IMR-90 (cell line): ENCODE measurements at regions not wholly inside any gene's neighbourhood (a gene's known extent, or its start where the extent isn't known, plus 50 kb on each side); places are given as distances from the start of the nearest gene placed in this dataset.

Experiments
- ATAC-seq: fragments of 200-7000 bp; cut with Tn5 transposase; 2 replicates; pipeline ENCODE4 v1.9.1; 2020; ENCODE audit warnings: low read depth, mild to moderate bottlenecking, moderate library complexity
- BruUV-seq: library from RNA; stranded (reverse); fragments of 400-500 nt; replicated peaks from 2 replicates; lab custom pipeline; 2021; lab: Mats Ljungman, UMichigan
- CTCF ChIA-PET: fragments of 300-600 bp; formaldehyde crosslinking; extraction: SDS; loops from one replicate; lab custom pipeline; 2021; ENCODE audit warnings: antibody characterized with exemption; lab: Yijun Ruan, JAX
- POLR2A ChIA-PET: fragments of 300-600 bp; sonication (Branson Sonifier 250); formaldehyde crosslinking; loops from one replicate; lab custom pipeline; 2022; ENCODE audit warnings: antibody characterized with exemption; ENCODE audit not compliant: unreplicated experiment; lab: Charles Lee
- DNase-seq: peaks from one replicate; pipeline ENCODE4 v3.0.0; 2013
- H2AFZ ChIP-seq: replicated peaks from 2 replicates; pipeline ENCODE3; 2013; ENCODE audit warnings: low read length, mild to moderate bottlenecking; ENCODE audit not compliant: poor library complexity
- H2AK5ac ChIP-seq: 2 replicates; pipeline ENCODE4 v1.6.1; 2013; ENCODE audit warnings: low read depth, low read length, inconsistent platforms
- H2AK9ac ChIP-seq: replicated peaks from 2 replicates; pipeline ENCODE3; 2013; ENCODE audit warnings: mild to moderate bottlenecking, low read depth, low read length, moderate library complexity; ENCODE audit not compliant: poor library complexity
- H2BK120ac ChIP-seq: 2 replicates; pipeline ENCODE4 v1.6.1; 2013; ENCODE audit warnings: low read depth, low read length, inconsistent platforms
- H2BK15ac ChIP-seq: 3 replicates; pipeline ENCODE4 v1.6.1; 2013; ENCODE audit warnings: low read depth, low read length, inconsistent platforms
- H2BK20ac ChIP-seq: 2 replicates; pipeline ENCODE4 v1.6.1; 2013; ENCODE audit warnings: low read depth, mild to moderate bottlenecking, inconsistent platforms, low read length, moderate library complexity
- H2BK5ac ChIP-seq: 2 replicates; pipeline ENCODE4 v1.6.1; 2013; ENCODE audit warnings: mild to moderate bottlenecking, low read depth, low read length, inconsistent platforms; ENCODE audit not compliant: poor library complexity, severe bottlenecking
- H3K14ac ChIP-seq: replicated peaks from 2 replicates; pipeline ENCODE4 v1.6.1; 2013; ENCODE audit warnings: low read depth, low read length, inconsistent platforms
- H3K18ac ChIP-seq: 2 replicates; pipeline ENCODE4 v1.6.1; 2013; ENCODE audit warnings: low read depth, low read length, control low read depth
- H3K23ac ChIP-seq: 2 replicates; pipeline ENCODE4 v1.6.1; 2013; ENCODE audit warnings: low read depth, low read length, inconsistent platforms
- H3K27ac ChIP-seq: 2 replicates; pipeline ENCODE4 v1.5.1; 2013; ENCODE audit warnings: mild to moderate bottlenecking, control low read depth, low read length; ENCODE audit not compliant: insufficient read depth
- H3K27me3 ChIP-seq: 2 replicates; pipeline ENCODE4 v1.6.1; 2013; ENCODE audit warnings: low read length; ENCODE audit not compliant: control insufficient read depth, insufficient read depth
- H3K36me3 ChIP-seq: 2 replicates; pipeline ENCODE4 v1.6.1; 2013; ENCODE audit warnings: low read length, mixed read lengths; ENCODE audit not compliant: control insufficient read depth, insufficient read depth
- H3K4ac ChIP-seq: 2 replicates; pipeline ENCODE4 v1.6.1; 2013; ENCODE audit warnings: low read depth, low read length, inconsistent platforms
- H3K4me1 ChIP-seq: 2 replicates; pipeline ENCODE4 v1.6.1; 2013; ENCODE audit warnings: low read length, mixed read lengths; ENCODE audit not compliant: control insufficient read depth, insufficient read depth
- H3K4me2 ChIP-seq: 2 replicates; pipeline ENCODE4 v1.6.1; 2013; ENCODE audit warnings: low read depth, mild to moderate bottlenecking, control low read depth, low read length, moderate library complexity
- H3K4me3 ChIP-seq: 2 replicates; pipeline ENCODE4 v1.5.1; 2013; ENCODE audit warnings: low read depth, mild to moderate bottlenecking, control low read depth, low read length, moderate library complexity; ENCODE audit not compliant: insufficient read depth
- H3K56ac ChIP-seq: 2 replicates; pipeline ENCODE4 v1.6.1; 2013; ENCODE audit warnings: low read length, inconsistent platforms; ENCODE audit not compliant: insufficient read depth; ENCODE audit errors: extremely low read depth
- H3K79me1 ChIP-seq, 2 experiments: 2 replicates each; pipeline ENCODE4 v1.6.1; 2013; ENCODE audit warnings: low read length in 2 of 2, inconsistent platforms in 1 of 2, low read depth in 1 of 2
- H3K9ac ChIP-seq: 2 replicates; pipeline ENCODE4 v1.6.1; 2013; ENCODE audit warnings: low read depth, low read length, control low read depth
- H3K9me1 ChIP-seq: 2 replicates; pipeline ENCODE4 v1.6.1; 2013; ENCODE audit warnings: low read length, inconsistent platforms; ENCODE audit not compliant: insufficient read depth
- H3K9me3 ChIP-seq: 2 replicates; pipeline ENCODE4 v1.6.1; 2013; ENCODE audit warnings: low read length; ENCODE audit not compliant: control insufficient read depth, insufficient read depth
- H4K20me1 ChIP-seq: 2 replicates; pipeline ENCODE4 v1.6.1; 2013; ENCODE audit warnings: low read length, inconsistent platforms; ENCODE audit not compliant: insufficient read depth
- H4K5ac ChIP-seq: 2 replicates; pipeline ENCODE4 v1.6.1; 2013; ENCODE audit warnings: mild to moderate bottlenecking, low read depth, low read length, control low read depth
- H4K8ac ChIP-seq, 2 experiments: 2 replicates each; pipeline ENCODE4 v1.6.1; 2013; ENCODE audit warnings: low read depth in 2 of 2, low read length in 2 of 2, control low read depth in 1 of 2, inconsistent platforms in 1 of 2
- H4K91ac ChIP-seq: 2 replicates; pipeline ENCODE4 v1.6.1; 2013; ENCODE audit warnings: low read depth, low read length, inconsistent platforms; ENCODE audit not compliant: insufficient read depth
- BHLHE40 ChIP-seq: fragments of 150-350 bp; IDR thresholded peaks from 2 replicates; pipeline ENCODE4 v1.6.1; 2016; ENCODE audit warnings: mild to moderate bottlenecking, low read depth, low read length
- CEBPB ChIP-seq: IDR thresholded peaks from 2 replicates; pipeline ENCODE4 v1.6.1; 2012; ENCODE audit warnings: low read depth, low read length, improper control_type of control experiment
- CHD1 ChIP-seq: IDR thresholded peaks from 2 replicates; pipeline ENCODE4 v1.6.1; 2012; ENCODE audit warnings: low read depth, low read length, improper control_type of control experiment
- MAFK ChIP-seq: IDR thresholded peaks from 2 replicates; pipeline ENCODE4 v1.6.1; 2012; ENCODE audit warnings: low read depth, low read length, improper control_type of control experiment
- MAZ ChIP-seq: IDR thresholded peaks from 2 replicates; pipeline ENCODE4 v1.6.1; 2012; ENCODE audit warnings: low read depth, mild to moderate bottlenecking, low read length, improper control_type of control experiment, moderate library complexity, borderline replicate concordance
- MXI1 ChIP-seq: IDR thresholded peaks from 2 replicates; pipeline ENCODE4 v1.6.1; 2012; ENCODE audit warnings: low read depth, mild to moderate bottlenecking, low read length, moderate library complexity, borderline replicate concordance
- POLR2A ChIP-seq: IDR thresholded peaks from 2 replicates; pipeline ENCODE4 v1.6.1; 2012; ENCODE audit warnings: mild to moderate bottlenecking, low read depth, low read length
- WGBS, 2 experiments: methylation state at CpG; one replicate each; pipeline versions ENCODE4 v1.1.5 to v1.1.7; 2013; ENCODE audit warnings: missing lambda C conversion rate in 2 of 2; ENCODE audit not compliant: insufficient read length in 1 of 2; ENCODE audit errors: extremely low coverage in 2 of 2; 5-methylcytosine and 5-hydroxymethylcytosine counted together
- dilution Hi-C: fragments of 300-500 bp; cut with HindIII; formaldehyde crosslinking; loops from one replicate; pipeline ENCODE4 v1.14.3; 2018; ENCODE audit warnings: low sequenced_read_pairs; ENCODE audit not compliant: unreplicated experiment
- in situ Hi-C: fragments of 300-500 bp; cut with MboI; formaldehyde crosslinking; loops from 3 replicates; pipeline ENCODE4 v1.14.3; 2019; ENCODE audit warnings: low sequenced_read_pairs, inconsistent platforms, mixed read lengths
- intact Hi-C: fragments of 100-400 bp; cut with micrococcal nuclease; formaldehyde crosslinking; loops from 2 replicates; pipeline ENCODE4 v1.10.0; 2022
- TF ChIP-seq, protein P1 (sequence below): fragments of 150-350 bp; IDR thresholded peaks from 2 replicates; pipeline ENCODE4 v1.6.1; 2017; ENCODE audit warnings: mild to moderate bottlenecking, antibody characterized with exemption, low read length, low read depth

DNA sequence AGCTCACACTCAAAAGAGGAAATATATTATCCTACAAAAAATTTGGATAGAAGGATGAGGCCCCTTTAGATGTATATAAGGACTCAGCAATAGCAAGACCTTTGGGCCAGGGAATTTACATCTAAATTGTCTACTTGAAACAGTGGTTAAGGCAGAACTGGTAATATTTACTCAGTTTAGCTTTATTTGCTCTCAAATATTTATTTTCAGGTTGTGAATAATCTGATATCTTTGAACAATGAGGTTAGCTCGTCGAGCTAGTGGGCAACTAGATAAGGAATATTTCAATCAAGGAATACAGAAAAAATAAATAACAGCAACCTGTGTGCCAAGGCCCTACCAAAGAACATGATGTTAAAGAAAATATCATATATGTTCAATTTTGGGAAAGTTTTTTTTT, 966.3 kb downstream of the DTWD2 start:
- CTCF ChIA-PET, result interaction anchor here (1.4 kb wide), 1 partner anchor 8 kb away, joined by 3 read pairs; no protein-coding TSS in a partner anchor
- no peaks in the 10 kb centered on the region for H3K79me1 ChIP-seq
- H4K20me1 ChIP-seq, result no peaks in the 10 kb centered on the region
- no peak overlapping the region for H3K4me2 ChIP-seq
- no peak overlapping the region for H4K8ac ChIP-seq
- DNase-seq (no peak), ATAC-seq (no peak)
- POLR2A ChIA-PET, result no interaction called here
- H3K9me3 ChIP-seq, result no peaks in the 10 kb centered on the region
- H2AFZ ChIP-seq, result no peak overlapping the region
- in situ Hi-C loops, result no loop called here
- WGBS, 2 experiments, result no CpG with 5 or more reads among the region's 2 CpGs
- no peak for TF ChIP-seq BHLHE40
- TF ChIP-seq MAZ, result no peak
- TF ChIP-seq CHD1, result no peak
- TF ChIP-seq POLR2A, result no peak
- no peak for TF ChIP-seq MXI1
- TF ChIP-seq, protein P1, sequence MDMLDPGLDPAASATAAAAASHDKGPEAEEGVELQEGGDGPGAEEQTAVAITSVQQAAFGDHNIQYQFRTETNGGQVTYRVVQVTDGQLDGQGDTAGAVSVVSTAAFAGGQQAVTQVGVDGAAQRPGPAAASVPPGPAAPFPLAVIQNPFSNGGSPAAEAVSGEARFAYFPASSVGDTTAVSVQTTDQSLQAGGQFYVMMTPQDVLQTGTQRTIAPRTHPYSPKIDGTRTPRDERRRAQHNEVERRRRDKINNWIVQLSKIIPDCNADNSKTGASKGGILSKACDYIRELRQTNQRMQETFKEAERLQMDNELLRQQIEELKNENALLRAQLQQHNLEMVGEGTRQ, result no peak
- TF ChIP-seq MAFK, result no peak
- no peak for TF ChIP-seq CEBPB
- no peak overlapping the region for H3K23ac ChIP-seq
- no peak overlapping the region for H2BK20ac ChIP-seq
- no peak overlapping the region for H2BK15ac ChIP-seq
- no peak overlapping the region for H3K27ac ChIP-seq
- H3K9ac ChIP-seq, result no peak overlapping the region
- no peak overlapping the region for H2AK5ac ChIP-seq
- no peaks in the 10 kb centered on the region for H3K4me1 ChIP-seq
- no peak overlapping the region for H3K4ac ChIP-seq
- H3K56ac ChIP-seq, result no peak overlapping the region
- intact Hi-C loops, result no loop called here
- no peak overlapping the region for H2BK120ac ChIP-seq
- H2AK9ac ChIP-seq, result no peak overlapping the region
- H4K5ac ChIP-seq, result no peak overlapping the region
- BruUV-seq, result no TSS peak
- H3K9me1 ChIP-seq, result no peaks in the 10 kb centered on the region
- H3K36me3 ChIP-seq, result no peaks in the 10 kb centered on the region
- no peak overlapping the region for H3K4me3 ChIP-seq
- H4K91ac ChIP-seq, result no peak overlapping the region
- no peak overlapping the region for H2BK5ac ChIP-seq
- H3K27me3 ChIP-seq, result no peaks in the 10 kb centered on the region
- H3K14ac ChIP-seq, result no peak overlapping the region
- dilution Hi-C loops, result no loop called here
- no peak overlapping the region for H3K18ac ChIP-seq
